Adipocyte (in vitro differentiated cells): ENCODE measurements at regions not wholly inside any gene's neighbourhood (a gene's known extent, or its start where the extent isn't known, plus 50 kb on each side); places are given as distances from the start of the nearest gene placed in this dataset.

Experiments used
- DNase-seq: peaks from one replicate; pipeline ENCODE4 v3.0.0-alpha.2; 2015; ENCODE audit warnings: low read depth
- H3K27me3 ChIP-seq: replicated peaks from 2 replicates; pipeline ENCODE4 v1.7.0; 2013; ENCODE audit warnings: mild to moderate bottlenecking, low read length, moderate library complexity; ENCODE audit not compliant: control insufficient read depth, insufficient read depth
- H3K36me3 ChIP-seq: 2 replicates; pipeline ENCODE4 v1.7.0; 2013; ENCODE audit warnings: low read length, mild to moderate bottlenecking, moderate library complexity; ENCODE audit not compliant: control insufficient read depth, insufficient read depth, severe bottlenecking
- H3K4me1 ChIP-seq: 2 replicates; pipeline ENCODE4 v1.7.0; 2013; ENCODE audit warnings: mild to moderate bottlenecking, low read length, moderate library complexity; ENCODE audit not compliant: control insufficient read depth, insufficient read depth
- H3K4me3 ChIP-seq: 2 replicates; pipeline ENCODE4 v1.7.0; 2013; ENCODE audit warnings: mild to moderate bottlenecking, low read length, moderate library complexity
- H3K9ac ChIP-seq: 2 replicates; pipeline ENCODE4 v1.7.0; 2013; ENCODE audit warnings: mild to moderate bottlenecking, low read length, moderate library complexity
- H3K9me3 ChIP-seq: 2 replicates; pipeline ENCODE4 v1.7.0; 2013; ENCODE audit warnings: mild to moderate bottlenecking, low read length, moderate library complexity; ENCODE audit not compliant: control insufficient read depth

DNA sequence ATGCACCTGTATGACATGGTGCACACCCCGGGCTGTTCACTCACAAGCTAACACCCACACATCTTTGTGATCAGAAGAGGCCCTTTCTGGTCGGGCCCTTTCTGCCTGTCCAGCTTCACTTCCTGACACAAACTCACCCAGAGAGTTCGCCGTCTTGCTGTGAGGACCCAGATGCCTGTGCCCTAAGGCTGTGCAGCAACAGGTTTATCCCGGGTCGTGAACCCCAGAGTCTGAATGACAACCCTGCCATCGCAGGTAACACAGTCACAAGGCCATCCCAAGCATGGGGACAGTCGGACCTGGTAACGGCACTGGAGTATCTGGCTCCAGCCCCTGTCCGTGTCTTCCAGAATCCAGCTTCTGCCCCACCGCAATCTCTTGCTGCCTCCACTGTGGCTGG, 235.1 kb downstream of the BUD13 start:
- DNase-seq = no peak
- H3K9me3 ChIP-seq = peaks cover 10% of the 10 kb centered on the region
- H3K4me1 ChIP-seq = no peaks in the 10 kb centered on the region
- no peak overlapping the region for H3K4me3 ChIP-seq
- H3K27me3 ChIP-seq = peaks cover 66% of the 10 kb centered on the region
- no peaks in the 10 kb centered on the region for H3K36me3 ChIP-seq
- H3K9ac ChIP-seq = no peak overlapping the region

DNA sequence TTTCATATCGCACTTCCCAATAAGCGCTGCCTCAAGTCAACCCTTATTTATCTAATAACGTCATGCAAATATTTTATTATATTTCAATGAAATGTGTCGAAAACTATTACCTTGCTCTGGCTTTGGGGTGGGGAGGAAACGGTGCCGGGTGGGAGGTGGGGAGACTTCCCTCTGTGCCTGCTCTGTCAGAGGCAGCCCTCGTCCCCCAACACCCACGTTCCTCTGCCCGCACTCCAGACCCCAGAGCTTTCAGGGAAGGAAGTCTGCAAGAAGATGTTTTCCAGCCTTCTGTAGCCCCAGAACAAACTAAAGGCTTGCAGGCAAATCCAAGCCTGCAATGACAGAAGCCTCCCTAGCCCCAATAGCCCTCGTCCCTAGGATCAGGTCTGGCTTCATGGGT, 235.7 kb downstream of the BUD13 start:
- no peak for DNase-seq
- H3K36me3 ChIP-seq = no peaks in the 10 kb centered on the region
- H3K27me3 ChIP-seq = peaks cover 63% of the 10 kb centered on the region
- peaks cover 10% of the 10 kb centered on the region for H3K9me3 ChIP-seq
- no peak overlapping the region for H3K4me3 ChIP-seq
- no peaks in the 10 kb centered on the region for H3K4me1 ChIP-seq
- no peak overlapping the region for H3K9ac ChIP-seq

DNA sequence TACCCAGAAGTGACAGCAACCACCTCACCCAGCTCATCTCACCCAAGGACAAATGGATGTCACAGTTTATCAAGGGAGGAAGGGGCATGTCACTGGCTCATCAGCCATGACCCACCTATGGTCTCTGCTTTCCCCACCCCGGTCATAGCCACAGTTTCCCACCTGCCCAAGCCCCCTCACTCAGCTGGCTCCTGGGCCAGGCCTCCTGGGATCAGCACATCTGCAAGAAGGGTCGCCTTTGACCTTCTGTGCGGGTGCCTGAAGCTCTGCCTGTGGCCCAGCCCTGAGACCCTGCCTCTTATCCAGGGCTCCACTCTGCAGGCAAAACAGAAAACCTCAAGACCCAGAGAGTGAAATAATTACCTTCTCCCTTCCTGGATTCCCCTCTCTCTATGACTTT, 236.4 kb downstream of the BUD13 start:
- H3K27me3 ChIP-seq = peaks cover 57% of the 10 kb centered on the region
- H3K9me3 ChIP-seq = peaks cover 12% of the 10 kb centered on the region
- no peaks in the 10 kb centered on the region for H3K4me1 ChIP-seq
- H3K9ac ChIP-seq = no peak overlapping the region
- H3K4me3 ChIP-seq = no peak overlapping the region
- no peaks in the 10 kb centered on the region for H3K36me3 ChIP-seq
- DNase-seq = no peak

- H3K9ac ChIP-seq = no peak overlapping the region
Measured at GRCh38 chr11:116535994-116536393, 236.8 kb downstream of the BUD13 start.

GRCh38 chr11:116535120-116535519, 237.7 kb downstream of the BUD13 start:
- H3K9ac ChIP-seq = no peak overlapping the region
- no peak for DNase-seq
- no peaks in the 10 kb centered on the region for H3K36me3 ChIP-seq
- H3K27me3 ChIP-seq = peaks cover 57% of the 10 kb centered on the region
- H3K4me3 ChIP-seq = no peak overlapping the region
- no peaks in the 10 kb centered on the region for H3K4me1 ChIP-seq
- H3K9me3 ChIP-seq = peaks cover 24% of the 10 kb centered on the region

More at GRCh38 chr11:116535994-116536393, 236.8 kb downstream of the BUD13 start:
- Histone ChIP-seq H3K4me1 (no peaks in the 10 kb centered on the region), H3K27me3 (peaks cover 57% of the 10 kb centered on the region), H3K36me3 (no peaks in the 10 kb centered on the region), H3K9me3 (peaks cover 16% of the 10 kb centered on the region), H3K4me3 (no peak overlapping the region)
- no peak for DNase-seq

DNA sequence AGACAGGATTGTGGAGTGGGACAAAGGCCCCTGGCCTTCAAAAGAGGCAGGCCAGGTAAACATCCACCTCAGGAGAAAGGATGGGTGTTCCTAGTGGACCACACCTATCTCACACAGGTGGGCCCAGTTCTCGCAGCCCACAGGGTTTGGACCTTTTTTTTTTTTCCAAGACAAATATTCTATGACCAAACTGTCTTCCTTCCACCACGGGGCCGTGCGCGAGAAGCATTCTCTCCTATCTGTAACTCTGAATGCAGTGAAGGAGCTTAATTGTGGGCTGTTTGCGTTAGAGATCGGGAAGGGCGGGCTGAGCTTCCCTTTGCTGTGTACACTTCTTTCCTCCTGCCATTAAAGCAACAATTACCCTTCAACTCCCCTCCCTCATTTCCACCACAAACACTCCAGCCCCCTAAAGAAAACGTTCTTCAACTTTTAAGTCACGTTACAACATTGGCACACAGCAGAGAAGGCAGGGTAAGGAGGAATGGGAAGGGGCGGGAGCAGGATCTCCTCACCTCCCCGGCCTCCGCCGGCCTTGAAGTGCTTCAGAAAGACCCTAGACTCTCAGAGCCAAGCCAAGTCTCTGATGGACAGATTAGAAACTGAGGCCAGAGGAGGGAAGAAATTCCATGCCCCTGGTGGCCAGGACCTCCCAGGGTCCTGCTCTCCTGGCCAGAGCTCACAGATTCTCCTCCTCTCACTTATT, 238.4 kb downstream of the BUD13 start:
- Histone ChIP-seq H3K9me3 (peaks cover 18% of the 10 kb centered on the region), H3K36me3 (no peaks in the 10 kb centered on the region), H3K27me3 (peaks cover 57% of the 10 kb centered on the region), H3K9ac (no peak overlapping the region), H3K4me3 (no peak overlapping the region), H3K4me1 (no peaks in the 10 kb centered on the region)
- no peak for DNase-seq

- peaks cover 14% of the 10 kb centered on the region for H3K9me3 ChIP-seq
- peaks cover 51% of the 10 kb centered on the region for H3K27me3 ChIP-seq
- no peaks in the 10 kb centered on the region for H3K36me3 ChIP-seq
- H3K9ac ChIP-seq = no peak overlapping the region
- H3K4me1 ChIP-seq = no peaks in the 10 kb centered on the region
- no peak for DNase-seq
- no peak overlapping the region for H3K4me3 ChIP-seq
Measured at GRCh38 chr11:116533186-116533825, 239.5 kb downstream of the BUD13 start.

DNA sequence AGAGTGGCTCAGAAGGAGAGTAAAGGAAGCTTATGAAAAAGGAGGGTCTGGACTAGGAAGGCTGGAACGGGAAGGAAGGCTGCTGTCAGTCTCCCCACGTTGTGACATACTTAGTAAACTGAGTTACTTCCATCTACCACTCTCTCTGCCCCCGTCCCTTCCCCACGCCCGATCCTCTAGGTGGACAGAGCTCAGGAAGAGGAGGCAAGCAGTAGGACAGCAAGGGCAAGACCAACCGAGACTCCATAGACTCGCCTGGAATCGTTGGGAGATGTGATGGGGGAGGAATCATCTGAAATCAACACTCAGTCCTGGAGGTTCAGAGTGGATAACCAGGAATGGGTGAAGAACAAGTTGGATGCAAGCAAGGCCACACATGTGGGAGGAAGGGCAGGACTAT, 240.7 kb downstream of the BUD13 start:
- Histone ChIP-seq H3K27me3 (peaks cover 44% of the 10 kb centered on the region), H3K4me3 (no peak overlapping the region), H3K36me3 (no peaks in the 10 kb centered on the region), H3K9me3 (peaks cover 14% of the 10 kb centered on the region), H3K4me1 (no peaks in the 10 kb centered on the region), H3K9ac (no peak overlapping the region)
- no peak for DNase-seq

DNA sequence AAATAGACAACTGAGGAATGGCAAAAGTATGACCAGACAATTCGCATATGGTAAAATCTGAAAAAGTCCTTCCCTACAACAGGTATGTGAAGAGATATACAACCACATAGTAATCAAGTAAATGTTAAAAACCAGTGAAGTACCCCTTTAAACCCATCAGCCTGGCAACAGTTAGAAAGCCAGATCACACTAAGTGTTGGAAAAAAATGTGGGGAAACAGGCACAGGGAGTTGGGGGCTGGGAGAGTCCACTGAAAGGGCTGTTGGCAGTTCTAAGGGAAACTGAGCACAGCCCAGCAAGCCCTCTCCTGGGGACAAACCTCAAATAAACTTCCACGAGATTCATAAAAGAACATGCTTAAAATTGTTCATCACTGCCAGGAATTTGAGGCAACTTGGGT, 242.1 kb downstream of the BUD13 start:
- Histone ChIP-seq H3K36me3 (no peaks in the 10 kb centered on the region), H3K9ac (no peak overlapping the region), H3K4me3 (no peak overlapping the region), H3K9me3 (peaks cover 14% of the 10 kb centered on the region), H3K27me3 (peaks cover 38% of the 10 kb centered on the region), H3K4me1 (no peaks in the 10 kb centered on the region)
- DNase-seq = no peak

GRCh38 chr11:116529271-116529670, 243.5 kb downstream of the BUD13 start:
- Histone ChIP-seq H3K36me3 (no peaks in the 10 kb centered on the region), H3K9me3 (peaks cover 14% of the 10 kb centered on the region), H3K4me3 (no peak overlapping the region), H3K9ac (no peak overlapping the region), H3K27me3 (peaks cover 34% of the 10 kb centered on the region), H3K4me1 (no peaks in the 10 kb centered on the region)
- no peak for DNase-seq

DNA sequence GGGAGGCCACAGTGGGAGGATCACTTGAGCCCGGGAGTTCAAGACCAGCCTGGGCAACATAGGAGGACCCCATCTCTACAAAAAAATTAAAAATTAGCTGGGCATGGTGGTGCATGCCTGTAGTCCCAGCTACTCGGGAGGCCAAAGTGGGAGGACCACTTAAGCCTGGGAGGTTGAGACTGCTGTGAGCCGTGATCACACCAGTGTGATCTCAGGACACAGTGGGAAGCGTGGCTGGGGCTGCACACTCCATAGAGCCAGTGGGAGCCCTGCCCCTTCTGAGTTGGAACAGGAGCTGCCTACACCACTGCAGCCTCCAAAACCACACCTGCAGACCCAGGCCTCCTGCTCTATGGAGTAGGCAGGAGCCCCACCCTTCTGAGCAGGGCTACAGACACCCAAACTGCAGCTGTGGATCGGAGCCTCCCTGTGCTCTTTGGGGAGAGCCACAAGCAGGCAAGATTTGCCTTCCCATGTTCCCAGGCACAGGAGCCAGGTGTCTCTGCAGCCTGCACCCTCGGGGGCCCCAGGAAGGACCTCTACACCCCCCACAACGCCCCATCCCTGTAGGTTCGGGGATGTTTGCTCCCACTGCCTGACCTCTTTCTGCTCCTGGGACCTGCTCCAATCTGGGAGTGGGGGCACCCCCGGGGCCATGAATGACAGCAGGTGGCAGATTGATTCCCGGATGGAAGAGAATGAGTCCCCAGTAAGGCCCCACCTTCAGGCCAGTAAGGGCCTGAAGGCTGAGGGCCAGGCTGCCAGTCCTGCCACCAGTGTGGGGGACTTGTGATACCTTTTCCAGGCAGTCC, 245.4 kb downstream of the BUD13 start:
- H3K9me3 ChIP-seq = peaks cover 14% of the 10 kb centered on the region
- DNase-seq = no peak
- no peak overlapping the region for H3K9ac ChIP-seq
- H3K36me3 ChIP-seq = no peaks in the 10 kb centered on the region
- H3K4me1 ChIP-seq = no peaks in the 10 kb centered on the region
- H3K27me3 ChIP-seq = peaks cover 25% of the 10 kb centered on the region
- H3K4me3 ChIP-seq = no peak overlapping the region
